ENCODE measurements at regions not wholly inside any gene's neighbourhood (a gene's known extent, or its start where the extent isn't known, plus 50 kb on each side); places are given as distances from the start of the nearest gene placed in this dataset.

DNA sequence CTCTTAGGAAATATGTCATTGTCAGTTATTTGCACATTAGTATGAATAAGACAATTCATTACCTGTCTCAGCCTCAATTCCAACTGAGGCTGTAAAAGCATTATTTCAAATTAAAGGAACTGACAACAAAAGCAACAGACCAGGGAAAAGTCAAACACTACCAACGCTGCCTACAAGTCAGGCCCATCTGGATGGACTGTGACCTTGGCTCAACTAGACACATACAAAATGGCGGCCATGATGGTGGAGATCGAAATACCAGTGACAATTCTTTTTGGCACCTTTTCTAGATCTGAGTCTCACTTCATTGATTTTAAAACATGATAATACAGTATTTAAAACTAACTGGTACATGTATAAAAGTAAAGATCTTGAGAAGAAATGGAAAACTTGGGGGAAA is 160.7 kb downstream of the DHX15 start:
- no peaks in the 10 kb centered on the region for H3K36me3 ChIP-seq (ENCODE audit: control insufficient read depth in 4 of 4, insufficient read depth in 3 of 4, low read depth in 1 of 4, low read length in 3 of 4)
- H3K4me3 ChIP-seq (ENCODE audit: low read depth in 1 of 3, low read length in 3 of 3), result no peak overlapping the region
- H3K27ac ChIP-seq (ENCODE audit: low read depth in 1 of 2, low read length in 2 of 2), result no peak overlapping the region
- DNase-seq (ENCODE audit: low spot score), result no peak
- 94% methylated on average over 3 of the region's 3 CpGs for WGBS
- peaks cover 0 to 12% (median 7%) of the 10 kb centered on the region in 4 donors for H3K4me1 ChIP-seq (ENCODE audit: control insufficient read depth in 4 of 4, insufficient read depth in 4 of 4, low read length in 3 of 4)
- TF ChIP-seq, protein P1, sequence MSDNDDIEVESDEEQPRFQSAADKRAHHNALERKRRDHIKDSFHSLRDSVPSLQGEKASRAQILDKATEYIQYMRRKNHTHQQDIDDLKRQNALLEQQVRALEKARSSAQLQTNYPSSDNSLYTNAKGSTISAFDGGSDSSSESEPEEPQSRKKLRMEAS (IDR thresholded peaks at IDR 0.05), result no peak
- TF ChIP-seq HNF4A (conservative IDR thresholded peaks at IDR 0.05) (no peak), FOXA2 (IDR thresholded peaks at IDR 0.05) (no peak), YY1 (IDR thresholded peaks at IDR 0.05) (no peak), EGR1 (IDR thresholded peaks at IDR 0.05; ENCODE audit: low read depth in 2 of 2) (no peak), RAD21 (IDR thresholded peaks at IDR 0.05) (no peak), RXRA (IDR thresholded peaks at IDR 0.05) (no peak), TAF1 (conservative IDR thresholded peaks at IDR 0.05) (no peak), NR2F2 (IDR thresholded peaks at IDR 0.05) (no peak), SP1 (IDR thresholded peaks at IDR 0.05) (no peak), GABPA (IDR thresholded peaks at IDR 0.05 in 1 of 2, conservative IDR thresholded peaks at IDR 0.05 in 1 of 2) (no peak), JUND (IDR thresholded peaks at IDR 0.05) (no peak), FOXA1 (IDR thresholded peaks at IDR 0.05) (no peak)
- TF ChIP-seq, protein P2, sequence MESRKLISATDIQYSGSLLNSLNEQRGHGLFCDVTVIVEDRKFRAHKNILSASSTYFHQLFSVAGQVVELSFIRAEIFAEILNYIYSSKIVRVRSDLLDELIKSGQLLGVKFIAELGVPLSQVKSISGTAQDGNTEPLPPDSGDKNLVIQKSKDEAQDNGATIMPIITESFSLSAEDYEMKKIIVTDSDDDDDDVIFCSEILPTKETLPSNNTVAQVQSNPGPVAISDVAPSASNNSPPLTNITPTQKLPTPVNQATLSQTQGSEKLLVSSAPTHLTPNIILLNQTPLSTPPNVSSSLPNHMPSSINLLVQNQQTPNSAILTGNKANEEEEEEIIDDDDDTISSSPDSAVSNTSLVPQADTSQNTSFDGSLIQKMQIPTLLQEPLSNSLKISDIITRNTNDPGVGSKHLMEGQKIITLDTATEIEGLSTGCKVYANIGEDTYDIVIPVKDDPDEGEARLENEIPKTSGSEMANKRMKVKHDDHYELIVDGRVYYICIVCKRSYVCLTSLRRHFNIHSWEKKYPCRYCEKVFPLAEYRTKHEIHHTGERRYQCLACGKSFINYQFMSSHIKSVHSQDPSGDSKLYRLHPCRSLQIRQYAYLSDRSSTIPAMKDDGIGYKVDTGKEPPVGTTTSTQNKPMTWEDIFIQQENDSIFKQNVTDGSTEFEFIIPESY (IDR thresholded peaks at IDR 0.05), result no peak
- TF ChIP-seq, protein P3, sequence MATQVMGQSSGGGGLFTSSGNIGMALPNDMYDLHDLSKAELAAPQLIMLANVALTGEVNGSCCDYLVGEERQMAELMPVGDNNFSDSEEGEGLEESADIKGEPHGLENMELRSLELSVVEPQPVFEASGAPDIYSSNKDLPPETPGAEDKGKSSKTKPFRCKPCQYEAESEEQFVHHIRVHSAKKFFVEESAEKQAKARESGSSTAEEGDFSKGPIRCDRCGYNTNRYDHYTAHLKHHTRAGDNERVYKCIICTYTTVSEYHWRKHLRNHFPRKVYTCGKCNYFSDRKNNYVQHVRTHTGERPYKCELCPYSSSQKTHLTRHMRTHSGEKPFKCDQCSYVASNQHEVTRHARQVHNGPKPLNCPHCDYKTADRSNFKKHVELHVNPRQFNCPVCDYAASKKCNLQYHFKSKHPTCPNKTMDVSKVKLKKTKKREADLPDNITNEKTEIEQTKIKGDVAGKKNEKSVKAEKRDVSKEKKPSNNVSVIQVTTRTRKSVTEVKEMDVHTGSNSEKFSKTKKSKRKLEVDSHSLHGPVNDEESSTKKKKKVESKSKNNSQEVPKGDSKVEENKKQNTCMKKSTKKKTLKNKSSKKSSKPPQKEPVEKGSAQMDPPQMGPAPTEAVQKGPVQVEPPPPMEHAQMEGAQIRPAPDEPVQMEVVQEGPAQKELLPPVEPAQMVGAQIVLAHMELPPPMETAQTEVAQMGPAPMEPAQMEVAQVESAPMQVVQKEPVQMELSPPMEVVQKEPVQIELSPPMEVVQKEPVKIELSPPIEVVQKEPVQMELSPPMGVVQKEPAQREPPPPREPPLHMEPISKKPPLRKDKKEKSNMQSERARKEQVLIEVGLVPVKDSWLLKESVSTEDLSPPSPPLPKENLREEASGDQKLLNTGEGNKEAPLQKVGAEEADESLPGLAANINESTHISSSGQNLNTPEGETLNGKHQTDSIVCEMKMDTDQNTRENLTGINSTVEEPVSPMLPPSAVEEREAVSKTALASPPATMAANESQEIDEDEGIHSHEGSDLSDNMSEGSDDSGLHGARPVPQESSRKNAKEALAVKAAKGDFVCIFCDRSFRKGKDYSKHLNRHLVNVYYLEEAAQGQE (IDR thresholded peaks at IDR 0.05), result no peak
- TF ChIP-seq, protein P4, sequence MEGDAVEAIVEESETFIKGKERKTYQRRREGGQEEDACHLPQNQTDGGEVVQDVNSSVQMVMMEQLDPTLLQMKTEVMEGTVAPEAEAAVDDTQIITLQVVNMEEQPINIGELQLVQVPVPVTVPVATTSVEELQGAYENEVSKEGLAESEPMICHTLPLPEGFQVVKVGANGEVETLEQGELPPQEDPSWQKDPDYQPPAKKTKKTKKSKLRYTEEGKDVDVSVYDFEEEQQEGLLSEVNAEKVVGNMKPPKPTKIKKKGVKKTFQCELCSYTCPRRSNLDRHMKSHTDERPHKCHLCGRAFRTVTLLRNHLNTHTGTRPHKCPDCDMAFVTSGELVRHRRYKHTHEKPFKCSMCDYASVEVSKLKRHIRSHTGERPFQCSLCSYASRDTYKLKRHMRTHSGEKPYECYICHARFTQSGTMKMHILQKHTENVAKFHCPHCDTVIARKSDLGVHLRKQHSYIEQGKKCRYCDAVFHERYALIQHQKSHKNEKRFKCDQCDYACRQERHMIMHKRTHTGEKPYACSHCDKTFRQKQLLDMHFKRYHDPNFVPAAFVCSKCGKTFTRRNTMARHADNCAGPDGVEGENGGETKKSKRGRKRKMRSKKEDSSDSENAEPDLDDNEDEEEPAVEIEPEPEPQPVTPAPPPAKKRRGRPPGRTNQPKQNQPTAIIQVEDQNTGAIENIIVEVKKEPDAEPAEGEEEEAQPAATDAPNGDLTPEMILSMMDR (IDR thresholded peaks at IDR 0.05; ENCODE audit: low read depth, low read length, missing input control), result no peak
- TF ChIP-seq, protein P5, sequence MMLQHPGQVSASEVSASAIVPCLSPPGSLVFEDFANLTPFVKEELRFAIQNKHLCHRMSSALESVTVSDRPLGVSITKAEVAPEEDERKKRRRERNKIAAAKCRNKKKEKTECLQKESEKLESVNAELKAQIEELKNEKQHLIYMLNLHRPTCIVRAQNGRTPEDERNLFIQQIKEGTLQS (IDR thresholded peaks at IDR 0.05), result no peak
- no peaks in the 10 kb centered on the region for H3K27me3 ChIP-seq (ENCODE audit: control insufficient read depth in 4 of 4, insufficient read depth in 4 of 4, low read length in 3 of 4)
- H3K9ac ChIP-seq (ENCODE audit: low read depth in 1 of 2, low read length in 2 of 2), result no peak overlapping the region
- no peaks in the 10 kb centered on the region for H3K9me3 ChIP-seq (ENCODE audit: control insufficient read depth in 4 of 4, low read length in 3 of 4)

DNA sequence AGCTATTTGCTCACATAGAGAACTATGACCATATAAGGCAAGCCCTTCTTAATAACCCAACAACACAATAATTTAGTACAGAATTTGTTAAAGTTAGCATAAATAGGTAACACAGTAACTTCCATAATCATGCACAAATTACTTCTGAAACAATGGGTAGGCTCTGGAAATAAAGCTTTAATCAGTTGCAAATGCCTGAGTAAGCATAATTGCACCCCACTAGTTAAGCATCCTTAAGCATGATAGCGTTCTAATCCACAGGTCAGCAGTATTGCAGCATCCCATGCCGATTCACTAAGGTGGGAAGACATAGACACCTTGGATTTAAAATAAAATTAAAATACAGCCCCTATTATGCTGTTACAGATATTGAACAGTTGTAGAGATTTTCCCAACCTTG is 161.7 kb downstream of the DHX15 start:
- Histone ChIP-seq H3K9ac (ENCODE audit: low read depth in 1 of 2, low read length in 2 of 2) (no peak overlapping the region), H3K4me3 (ENCODE audit: low read depth in 1 of 3, low read length in 3 of 3) (no peak overlapping the region), H3K27me3 (ENCODE audit: control insufficient read depth in 4 of 4, insufficient read depth in 4 of 4, low read length in 3 of 4) (no peaks in the 10 kb centered on the region), H3K27ac (ENCODE audit: low read depth in 1 of 2, low read length in 2 of 2) (no peak overlapping the region), H3K4me1 (ENCODE audit: control insufficient read depth in 4 of 4, insufficient read depth in 4 of 4, low read length in 3 of 4) (peaks cover 0 to 5% (median 1%) of the 10 kb centered on the region in 4 donors), H3K9me3 (ENCODE audit: control insufficient read depth in 4 of 4, low read length in 3 of 4) (no peaks in the 10 kb centered on the region), H3K36me3 (ENCODE audit: control insufficient read depth in 4 of 4, insufficient read depth in 3 of 4, low read depth in 1 of 4, low read length in 3 of 4) (no peaks in the 10 kb centered on the region)
- no peak for DNase-seq (ENCODE audit: low spot score)
- WGBS, result 93% methylated on average over 2 of the region's 2 CpGs
- no peak for TF ChIP-seq YY1 (IDR thresholded peaks at IDR 0.05)
- no peak for TF ChIP-seq NR2F2 (IDR thresholded peaks at IDR 0.05)
- TF ChIP-seq GABPA (IDR thresholded peaks at IDR 0.05 in 1 of 2, conservative IDR thresholded peaks at IDR 0.05 in 1 of 2), result no peak
- TF ChIP-seq, protein P5 (IDR thresholded peaks at IDR 0.05), result no peak
- TF ChIP-seq HNF4G (IDR thresholded peaks at IDR 0.05), result no peak
- no peak for TF ChIP-seq EGR1 (IDR thresholded peaks at IDR 0.05; ENCODE audit: low read depth in 2 of 2)
- no peak for TF ChIP-seq RAD21 (IDR thresholded peaks at IDR 0.05)
- TF ChIP-seq JUND (IDR thresholded peaks at IDR 0.05), result no peak
- TF ChIP-seq, protein P1 (IDR thresholded peaks at IDR 0.05), result no peak
- TF ChIP-seq, protein P3 (IDR thresholded peaks at IDR 0.05), result no peak
- no peak for TF ChIP-seq TAF1 (conservative IDR thresholded peaks at IDR 0.05)
- no peak for TF ChIP-seq HNF4A (conservative IDR thresholded peaks at IDR 0.05)
